ENCODE measurements at regions not wholly inside any gene's neighbourhood (a gene's known extent, or its start where the extent isn't known, plus 50 kb on each side); places are given as distances from the start of the nearest gene placed in this dataset.

- Histone ChIP-seq H3K9me1 (ENCODE audit: control insufficient read depth, extremely low read depth, insufficient read depth, low read length) (no peaks in the 10 kb centered on the region), H3K36me3 (ENCODE audit: control insufficient read depth in 2 of 2, extremely low read depth in 1 of 2, insufficient read depth in 2 of 2, low read length in 2 of 2) (peaks cover 0 to 2% of the 10 kb centered on the region in 2 experiments), H3K27me3 (ENCODE audit: control insufficient read depth, extremely low read depth, insufficient read depth, low read length) (no peaks in the 10 kb centered on the region), H3K4me3 (ENCODE audit: control insufficient read depth in 2 of 3, extremely low read depth in 1 of 3, insufficient read depth in 2 of 3, low read depth in 1 of 3, low read length in 3 of 3) (no peak overlapping the region), H3K9me3 (ENCODE audit: control insufficient read depth, low read depth, low read length) (no peaks in the 10 kb centered on the region), H3K79me2 (ENCODE audit: control insufficient read depth, insufficient read depth, low read length) (no peaks in the 10 kb centered on the region), H2AFZ (ENCODE audit: control insufficient read depth, low read length) (no peak overlapping the region), H3K9ac (ENCODE audit: control insufficient read depth, extremely low read depth, insufficient read depth, low read length) (no peak overlapping the region), H3K4me2 (ENCODE audit: control insufficient read depth, extremely low read depth, insufficient read depth, low read depth, low read length) (no peak overlapping the region), H3K27ac (ENCODE audit: control insufficient read depth, insufficient read depth, low read length) (no peak overlapping the region), H4K20me1 (ENCODE audit: control insufficient read depth, extremely low read depth, insufficient read depth, low read length) (no peaks in the 10 kb centered on the region), H3K4me1 (ENCODE audit: control insufficient read depth, extremely low read depth, insufficient read depth, low read length) (peaks cover 36% of the 10 kb centered on the region)
- FAIRE-seq (no peak), DNase-seq (ENCODE audit: low read depth, low spot score) (no peak)
- TF ChIP-seq EZH2 (IDR thresholded peaks at IDR 0.05; ENCODE audit: low read length) = no peak
- TF ChIP-seq CTCF (optimal IDR thresholded peaks at IDR 0.05 in 1 of 3, IDR thresholded peaks at IDR 0.05 in 1 of 3, conservative IDR thresholded peaks at IDR 0.05 in 1 of 3; ENCODE audit: extremely low read depth in 1 of 3, insufficient read depth in 2 of 3, low read length in 3 of 3) = no peak
- dilution Hi-C loops (cut with MboI; ENCODE audit: extremely low pct_ligation_motif_present, low sequenced_read_pairs) = no loop called here
Measured at GRCh38 chrX:45518552-45518951, 317.9 kb upstream of the DIPK2B start.

- Histone ChIP-seq H3K9me3 (ENCODE audit: control insufficient read depth, low read depth, low read length) (no peaks in the 10 kb centered on the region), H3K27me3 (ENCODE audit: control insufficient read depth, extremely low read depth, insufficient read depth, low read length) (no peaks in the 10 kb centered on the region), H3K4me3 (ENCODE audit: control insufficient read depth in 2 of 3, extremely low read depth in 1 of 3, insufficient read depth in 2 of 3, low read depth in 1 of 3, low read length in 3 of 3) (no peak overlapping the region), H4K20me1 (ENCODE audit: control insufficient read depth, extremely low read depth, insufficient read depth, low read length) (no peaks in the 10 kb centered on the region), H3K4me1 (ENCODE audit: control insufficient read depth, extremely low read depth, insufficient read depth, low read length) (peaks cover 41% of the 10 kb centered on the region), H3K36me3 (ENCODE audit: control insufficient read depth in 2 of 2, extremely low read depth in 1 of 2, insufficient read depth in 2 of 2, low read length in 2 of 2) (peaks cover 0 to 4% of the 10 kb centered on the region in 2 experiments), H3K27ac (ENCODE audit: control insufficient read depth, insufficient read depth, low read length) (peak overlapping the region; percentile 79), H3K4me2 (ENCODE audit: control insufficient read depth, extremely low read depth, insufficient read depth, low read depth, low read length) (no peak overlapping the region), H3K9ac (ENCODE audit: control insufficient read depth, extremely low read depth, insufficient read depth, low read length) (no peak overlapping the region), H3K79me2 (ENCODE audit: control insufficient read depth, insufficient read depth, low read length) (no peaks in the 10 kb centered on the region), H2AFZ (ENCODE audit: control insufficient read depth, low read length) (peak overlapping the region; percentile 28), H3K9me1 (ENCODE audit: control insufficient read depth, extremely low read depth, insufficient read depth, low read length) (no peaks in the 10 kb centered on the region)
- dilution Hi-C loops (cut with MboI; ENCODE audit: extremely low pct_ligation_motif_present, low sequenced_read_pairs) = no loop called here
- no peak for TF ChIP-seq EZH2 (IDR thresholded peaks at IDR 0.05; ENCODE audit: low read length)
- no peak for TF ChIP-seq CTCF (optimal IDR thresholded peaks at IDR 0.05 in 1 of 3, IDR thresholded peaks at IDR 0.05 in 1 of 3, conservative IDR thresholded peaks at IDR 0.05 in 1 of 3; ENCODE audit: extremely low read depth in 1 of 3, insufficient read depth in 2 of 3, low read length in 3 of 3)
- no peak for DNase-seq (ENCODE audit: low read depth, low spot score)
- peak; percentile 80 for FAIRE-seq
Measured at GRCh38 chrX:45517090-45517973, 316.7 kb upstream of the DIPK2B start.
